SU-DHL-6 (cell line): ENCODE measurements at regions not wholly inside any gene's neighbourhood (a gene's known extent, or its start where the extent isn't known, plus 50 kb on each side); places are given as distances from the start of the nearest gene placed in this dataset.

ENCODE experiments used
- H2AFZ ChIP-seq: fragments of 200-600 bp; sonication (generic); 2 replicates; pipeline ENCODE4 v1.6.1; 2014; ENCODE audit warnings: low read depth, mild to moderate bottlenecking, moderate library complexity, mixed read lengths, antibody characterized with exemption, low read length; ENCODE audit not compliant: severe bottlenecking
- H3F3A ChIP-seq: fragments of 200-600 bp; shearing (Covaris generic); 2 replicates; pipeline ENCODE4 v1.6.0; 2016; ENCODE audit warnings: antibody characterized with exemption, mild to moderate bottlenecking; ENCODE audit not compliant: insufficient read depth
- H3K27ac ChIP-seq: fragments of 200-600 bp; sonication (generic); 2 replicates; pipeline ENCODE4 v1.5.1; 2016; ENCODE audit warnings: low read depth, mild to moderate bottlenecking, low read length, moderate library complexity, mixed read lengths
- H3K27me3 ChIP-seq: fragments of 200-600 bp; sonication (generic), shearing (Covaris generic); 2 replicates; pipeline ENCODE4 v1.6.0; 2014; ENCODE audit warnings: mild to moderate bottlenecking, low read length
- H3K36me3 ChIP-seq: fragments of 200-600 bp; sonication (generic); 2 replicates; pipeline ENCODE4 v1.6.1; 2014; ENCODE audit warnings: mild to moderate bottlenecking, low read length, mixed read lengths
- H3K4me2 ChIP-seq: fragments of 300-600, 200-600 bp; shearing (Covaris generic), sonication (generic); 2 replicates; pipeline ENCODE4 v1.6.0; 2014; ENCODE audit warnings: low read length, low read depth, mild to moderate bottlenecking; ENCODE audit not compliant: poor library complexity, severe bottlenecking
- H3K4me3 ChIP-seq: fragments of 200-600 bp; sonication (generic); 2 replicates; pipeline ENCODE4 v1.5.1; 2014; ENCODE audit warnings: antibody characterized with exemption, low read length, mild to moderate bottlenecking, mixed read lengths; ENCODE audit not compliant: insufficient read depth, poor library complexity, severe bottlenecking
- H3K79me2 ChIP-seq: fragments of 200-600 bp; sonication (generic); 2 replicates; pipeline ENCODE4 v1.6.1; 2014; ENCODE audit warnings: mild to moderate bottlenecking, low read length, moderate library complexity; ENCODE audit not compliant: insufficient read depth
- H3K9ac ChIP-seq: fragments of 200-600 bp; sonication (generic); 2 replicates; pipeline ENCODE4 v1.7.0; 2014; ENCODE audit warnings: mild to moderate bottlenecking, low read length
- H3K9me2 ChIP-seq: fragments of 200-600 bp; sonication (generic); replicated peaks from 2 replicates; pipeline ENCODE4 v1.6.1; 2014; ENCODE audit warnings: low read length; ENCODE audit not compliant: insufficient read depth
- H3K9me3 ChIP-seq: fragments of 200-600 bp; sonication (generic); 2 replicates; pipeline ENCODE4 v1.6.1; 2014; ENCODE audit warnings: low read length, mixed read lengths; ENCODE audit not compliant: insufficient read depth
- H4K20me1 ChIP-seq: fragments of 200-600 bp; sonication (generic); 2 replicates; pipeline ENCODE4 v1.6.1; 2014; ENCODE audit warnings: low read depth, mild to moderate bottlenecking, antibody characterized with exemption, low read length, moderate library complexity, mixed read lengths
- EZH2phosphoT487 ChIP-seq: fragments of 200-600 bp; sonication (generic), shearing (Covaris generic); conservative IDR thresholded peaks from 2 replicates; pipeline ENCODE4 v1.6.1; 2018; ENCODE audit warnings: mild to moderate bottlenecking, antibody characterized with exemption, low read length, moderate library complexity, mixed read lengths
- TF ChIP-seq, protein P1 (sequence below): fragments of 200-600 bp; sonication (generic); IDR thresholded peaks from one replicate; pipeline ENCODE4 v1.5.1; 2017; ENCODE audit warnings: antibody characterized with exemption, mild to moderate bottlenecking, low read length, moderate library complexity; ENCODE audit not compliant: insufficient read depth, poor library complexity, severe bottlenecking

DNA sequence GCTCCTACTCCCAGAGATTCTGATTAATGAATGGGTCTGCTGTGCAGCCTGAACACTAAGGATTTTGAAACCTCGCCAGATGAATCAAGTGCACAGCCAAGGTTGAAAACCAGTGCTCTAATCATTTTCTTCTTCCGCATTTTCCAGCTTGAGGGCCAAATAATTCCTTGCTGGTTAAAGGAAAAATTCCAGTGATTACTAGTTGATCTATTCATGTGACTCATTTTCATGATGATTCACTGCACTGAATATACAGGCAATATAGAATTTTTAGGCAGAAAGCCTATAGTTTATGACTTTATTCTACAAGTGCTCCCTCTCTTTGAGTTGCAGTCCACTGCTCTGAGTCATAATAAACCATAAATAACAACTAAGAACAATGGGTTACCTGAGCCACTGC, 80.6 kb upstream of the PROKR2 start:
- no peak for TF ChIP-seq EZH2phosphoT487
- TF ChIP-seq, protein P1, sequence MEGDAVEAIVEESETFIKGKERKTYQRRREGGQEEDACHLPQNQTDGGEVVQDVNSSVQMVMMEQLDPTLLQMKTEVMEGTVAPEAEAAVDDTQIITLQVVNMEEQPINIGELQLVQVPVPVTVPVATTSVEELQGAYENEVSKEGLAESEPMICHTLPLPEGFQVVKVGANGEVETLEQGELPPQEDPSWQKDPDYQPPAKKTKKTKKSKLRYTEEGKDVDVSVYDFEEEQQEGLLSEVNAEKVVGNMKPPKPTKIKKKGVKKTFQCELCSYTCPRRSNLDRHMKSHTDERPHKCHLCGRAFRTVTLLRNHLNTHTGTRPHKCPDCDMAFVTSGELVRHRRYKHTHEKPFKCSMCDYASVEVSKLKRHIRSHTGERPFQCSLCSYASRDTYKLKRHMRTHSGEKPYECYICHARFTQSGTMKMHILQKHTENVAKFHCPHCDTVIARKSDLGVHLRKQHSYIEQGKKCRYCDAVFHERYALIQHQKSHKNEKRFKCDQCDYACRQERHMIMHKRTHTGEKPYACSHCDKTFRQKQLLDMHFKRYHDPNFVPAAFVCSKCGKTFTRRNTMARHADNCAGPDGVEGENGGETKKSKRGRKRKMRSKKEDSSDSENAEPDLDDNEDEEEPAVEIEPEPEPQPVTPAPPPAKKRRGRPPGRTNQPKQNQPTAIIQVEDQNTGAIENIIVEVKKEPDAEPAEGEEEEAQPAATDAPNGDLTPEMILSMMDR = no peak
- H3K9me2 ChIP-seq = no peaks in the 10 kb centered on the region
- H4K20me1 ChIP-seq = no peaks in the 10 kb centered on the region
- H3K36me3 ChIP-seq = no peaks in the 10 kb centered on the region
- H3K27ac ChIP-seq = no peak overlapping the region
- no peak overlapping the region for H3K4me3 ChIP-seq
- H3F3A ChIP-seq = no peaks in the 10 kb centered on the region
- no peak overlapping the region for H3K4me2 ChIP-seq
- H2AFZ ChIP-seq = no peak overlapping the region
- H3K9me3 ChIP-seq = no peaks in the 10 kb centered on the region
- no peak overlapping the region for H3K9ac ChIP-seq
- H3K79me2 ChIP-seq = no peaks in the 10 kb centered on the region
- no peaks in the 10 kb centered on the region for H3K27me3 ChIP-seq

DNA sequence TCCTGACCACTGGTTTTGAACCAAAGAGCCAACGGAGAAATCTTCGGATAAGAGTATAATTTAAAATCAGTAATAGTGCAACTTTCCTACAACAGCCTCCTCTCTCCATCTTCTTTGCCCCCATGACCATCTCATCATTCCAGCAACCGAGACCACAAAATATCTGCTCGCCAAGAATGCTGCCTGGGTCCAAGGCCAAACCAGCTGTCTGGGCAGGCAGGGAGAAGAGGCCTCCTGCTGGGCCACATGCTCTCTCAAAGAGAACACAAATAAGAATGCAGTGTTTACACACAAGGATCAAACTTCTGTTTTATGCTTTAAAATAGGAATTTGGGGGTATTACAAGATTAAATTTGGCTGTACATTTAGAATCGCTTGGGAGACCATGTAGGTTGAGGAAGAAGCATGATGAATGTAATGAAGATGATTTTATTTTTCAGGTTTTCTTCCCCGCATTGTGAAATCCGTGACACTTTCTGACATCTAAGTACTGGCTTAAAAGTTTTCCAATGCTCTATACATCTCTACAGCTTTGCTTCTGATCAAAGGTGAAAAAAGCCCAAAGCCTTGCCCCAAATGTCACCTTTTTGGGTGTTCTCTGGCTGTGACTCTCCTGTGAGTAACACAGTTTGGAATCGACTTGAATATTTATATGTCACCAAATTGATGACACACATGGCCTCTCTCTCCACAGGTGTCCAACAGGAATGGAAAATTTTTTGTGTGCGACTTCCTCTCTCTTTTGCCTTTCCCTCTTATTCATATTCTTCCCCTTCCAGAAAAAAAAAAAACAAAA, 79.4 kb upstream of the PROKR2 start:
- Histone ChIP-seq H3K9me3 (no peaks in the 10 kb centered on the region), H3K9me2 (no peaks in the 10 kb centered on the region), H3K9ac (no peak overlapping the region), H3K4me2 (no peak overlapping the region), H3K79me2 (no peaks in the 10 kb centered on the region), H2AFZ (no peak overlapping the region), H3K27me3 (no peaks in the 10 kb centered on the region), H3K36me3 (no peaks in the 10 kb centered on the region), H3K27ac (no peak overlapping the region), H3K4me3 (no peak overlapping the region), H4K20me1 (no peaks in the 10 kb centered on the region), H3F3A (no peaks in the 10 kb centered on the region)
- TF ChIP-seq, protein P1 = no peak
- no peak for TF ChIP-seq EZH2phosphoT487

DNA sequence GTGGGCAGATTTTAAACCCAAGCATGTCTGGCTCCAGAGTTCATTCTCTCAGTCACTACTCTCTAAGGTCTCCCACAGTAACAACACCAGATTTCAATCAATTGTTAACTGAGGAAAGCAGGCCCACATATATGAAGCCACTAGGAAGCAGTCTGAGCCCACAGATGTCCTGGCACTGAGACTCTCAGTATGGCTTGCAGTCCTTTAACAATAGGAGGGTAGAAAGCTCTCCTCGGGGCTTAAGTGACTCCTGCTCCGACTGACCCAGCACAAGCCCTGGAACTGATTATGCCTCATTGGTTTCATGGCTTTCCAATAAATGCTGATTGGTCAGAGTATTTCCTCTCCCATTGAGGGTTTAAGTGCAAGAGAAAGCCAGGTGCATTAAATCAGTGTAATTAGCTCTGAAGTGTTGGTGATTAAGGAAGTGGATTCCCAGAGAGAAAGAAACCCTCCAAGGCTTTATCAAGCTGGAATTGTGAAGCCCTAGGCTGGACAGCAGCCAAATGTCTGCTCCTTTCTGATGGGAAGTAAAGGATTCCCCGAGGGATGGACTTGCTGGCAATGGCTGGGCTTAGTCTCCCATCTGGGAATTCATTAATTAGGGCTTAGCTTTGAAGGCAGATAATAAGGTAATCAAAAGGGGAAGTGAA, 76.6 kb upstream of the PROKR2 start:
- Histone ChIP-seq H3K27ac (no peak overlapping the region), H3K36me3 (no peaks in the 10 kb centered on the region), H3F3A (no peaks in the 10 kb centered on the region), H3K4me3 (no peak overlapping the region), H2AFZ (no peak overlapping the region), H3K9me3 (no peaks in the 10 kb centered on the region), H4K20me1 (no peaks in the 10 kb centered on the region), H3K27me3 (no peaks in the 10 kb centered on the region), H3K9me2 (no peaks in the 10 kb centered on the region), H3K9ac (no peak overlapping the region), H3K4me2 (no peak overlapping the region), H3K79me2 (no peaks in the 10 kb centered on the region)
- no peak for TF ChIP-seq EZH2phosphoT487
- TF ChIP-seq, protein P1 = no peak
